Fibroblast of skin of back (primary cell): ENCODE measurements at regions not wholly inside any gene's neighbourhood (a gene's known extent, or its start where the extent isn't known, plus 50 kb on each side); places are given as distances from the start of the nearest gene placed in this dataset.
A peak's percentile ranks its signal among the peaks of the same experiment; 100 is the strongest.

Source experiments
- DNase-seq: peaks from one replicate; pipeline ENCODE4 v3.0.0-alpha.2; 2013

- DNase-seq, result no peak
Observed at GRCh38 chr16:86747761-86748160, 169.4 kb downstream of the FOXL1 start.

- no peak for DNase-seq
Observed at GRCh38 chr16:86748652-86749051, 170.3 kb downstream of the FOXL1 start.

GRCh38 chr16:86751076-86752030, 173.0 kb downstream of the FOXL1 start:
- peak; percentile 96 for DNase-seq

GRCh38 chr16:86752582-86753175, 174.3 kb downstream of the FOXL1 start:
- no peak for DNase-seq

- no peak for DNase-seq
Observed at GRCh38 chr16:86753399-86753798, 175.1 kb downstream of the FOXL1 start.

- DNase-seq, result no peak
Observed at GRCh38 chr16:86755571-86756006, 177.2 kb downstream of the FOXL1 start.

GRCh38 chr16:86756882-86757703, 178.7 kb downstream of the FOXL1 start:
- no peak for DNase-seq

- DNase-seq, result no peak
Observed at GRCh38 chr16:86757704-86758040, 179.3 kb downstream of the FOXL1 start.

- peak; percentile 20 for DNase-seq
Observed at GRCh38 chr16:86758932-86759331, 180.6 kb downstream of the FOXL1 start.

- DNase-seq, result peak; percentile 93
Observed at GRCh38 chr16:86761111-86762031, 183.0 kb downstream of the FOXL1 start.

GRCh38 chr16:86762095-86762494, 183.7 kb downstream of the FOXL1 start:
- no peak for DNase-seq

GRCh38 chr16:86763819-86764218, 185.5 kb downstream of the FOXL1 start:
- no peak for DNase-seq

GRCh38 chr16:86764551-86764950, 186.2 kb downstream of the FOXL1 start:
- DNase-seq, result no peak

- no peak for DNase-seq
Observed at GRCh38 chr16:86765389-86766026, 187.2 kb downstream of the FOXL1 start.

GRCh38 chr16:86766700-86767099, 188.4 kb downstream of the FOXL1 start:
- DNase-seq, result no peak

- no peak for DNase-seq
Observed at GRCh38 chr16:86768228-86768791, 190.0 kb downstream of the FOXL1 start.

- DNase-seq, result peak; percentile 78
Observed at GRCh38 chr16:86768999-86769398, 190.7 kb downstream of the FOXL1 start.

- peak; percentile 92 for DNase-seq
Observed at GRCh38 chr16:86771506-86772460, 193.4 kb downstream of the FOXL1 start.

GRCh38 chr16:86772671-86773353, 194.5 kb downstream of the FOXL1 start:
- peak; percentile 100 for DNase-seq
